Activated naive CD4-positive, alpha-beta T cell treated with anti-CD3 and anti-CD28 coated beads, Interleukin-2, amount 50 U/mL, for 72 hours (primary cell): ENCODE measurements at regions not wholly inside any gene's neighbourhood (a gene's known extent, or its start where the extent isn't known, plus 50 kb on each side); places are given as distances from the start of the nearest gene placed in this dataset.

Experiments used
- ATAC-seq, 2 donors: fragments of 150-1000 bp; cut with Tn5 transposase; 2 replicates each; pipeline ENCODE4 v1.10.0; 2021; ENCODE audit warnings: mild to moderate bottlenecking in 2 of 2, moderate library complexity in 2 of 2
- DNase-seq, 2 donors: peaks; one replicate each; pipeline ENCODE4 v3.0.0; 2021 to 2022; ENCODE audit warnings: low spot score in 2 of 2
- H3K27ac Mint-ChIP-seq, 2 donors: one replicate each; pipeline ENCODE4 v1.8.0; 2022; ENCODE audit warnings: mild to moderate bottlenecking in 2 of 2, mixed read lengths in 2 of 2
- H3K36me3 Mint-ChIP-seq, 2 donors: one replicate each; pipeline ENCODE4 v1.8.0; 2022; ENCODE audit warnings: mixed read lengths in 2 of 2
- H3K9me3 Mint-ChIP-seq, 2 donors: one replicate each; pipeline ENCODE4 v1.8.0; 2022; ENCODE audit warnings: mixed read lengths in 2 of 2

DNA sequence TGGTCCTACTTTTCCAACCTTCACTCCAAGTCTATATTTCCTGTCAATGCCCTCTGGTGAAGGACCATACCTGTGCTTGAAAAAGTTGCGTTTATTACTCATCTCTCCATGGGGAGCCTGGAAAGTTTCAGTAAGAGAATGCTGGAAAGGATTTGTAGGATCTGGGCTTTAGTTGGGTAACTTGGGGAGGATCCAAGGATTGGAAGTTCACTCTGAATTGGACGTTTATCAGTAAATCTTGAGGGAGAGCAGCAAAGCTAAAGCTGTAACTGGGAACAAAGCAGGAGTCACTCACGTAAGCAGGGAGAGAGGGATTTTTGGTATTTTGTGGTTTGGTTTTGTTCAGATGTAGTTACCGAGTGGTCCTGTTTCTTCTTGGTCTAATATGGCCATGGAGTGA, 51.4 kb upstream of the NPVF start:
- no peaks in the 10 kb centered on the region for H3K36me3 Mint-ChIP-seq
- ATAC-seq (no peak), DNase-seq (no peak)
- peaks cover 0 to 4% of the 10 kb centered on the region in 2 donors for H3K9me3 Mint-ChIP-seq
- H3K27ac Mint-ChIP-seq = no peak overlapping the region

DNA sequence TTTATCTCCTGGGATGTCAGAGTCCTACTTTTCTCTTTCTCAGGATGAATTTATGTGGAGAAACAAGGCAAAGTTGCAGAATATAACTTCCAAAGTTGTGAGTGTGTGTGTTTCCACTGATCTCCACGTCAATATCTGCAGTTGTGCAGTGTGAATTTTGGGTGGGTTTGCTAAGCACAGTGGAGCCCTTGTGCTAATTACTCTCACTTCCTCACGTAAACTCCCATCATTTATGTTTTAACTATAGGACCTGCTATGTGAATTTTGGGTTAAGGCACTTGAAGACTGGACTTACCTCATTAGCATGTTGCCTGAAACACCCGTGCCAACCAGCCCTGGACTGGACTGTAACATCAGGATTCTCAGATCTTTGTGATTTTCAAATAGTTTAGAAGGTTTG, 51.9 kb upstream of the NPVF start:
- ATAC-seq (no peak), DNase-seq (no peak)
- H3K9me3 Mint-ChIP-seq = peaks cover 0 to 4% of the 10 kb centered on the region in 2 donors
- H3K36me3 Mint-ChIP-seq = no peaks in the 10 kb centered on the region
- H3K27ac Mint-ChIP-seq = no peak overlapping the region

- DNase-seq (no peak), ATAC-seq (no peak)
- H3K27ac Mint-ChIP-seq = no peak overlapping the region
- H3K9me3 Mint-ChIP-seq = no peaks in the 10 kb centered on the region
- no peaks in the 10 kb centered on the region for H3K36me3 Mint-ChIP-seq
Observed at GRCh38 chr7:25282194-25282593, 53.9 kb upstream of the NPVF start.

- H3K36me3 Mint-ChIP-seq = no peaks in the 10 kb centered on the region
- DNase-seq = no peak
- H3K27ac Mint-ChIP-seq = no peak overlapping the region
- no peak for ATAC-seq
- no peaks in the 10 kb centered on the region for H3K9me3 Mint-ChIP-seq
Observed at GRCh38 chr7:25286756-25287155, 58.5 kb upstream of the NPVF start.

- ATAC-seq = no peak
- no peaks in the 10 kb centered on the region for H3K9me3 Mint-ChIP-seq
Observed at GRCh38 chr7:25287291-25287690, 59.0 kb upstream of the NPVF start.

DNA sequence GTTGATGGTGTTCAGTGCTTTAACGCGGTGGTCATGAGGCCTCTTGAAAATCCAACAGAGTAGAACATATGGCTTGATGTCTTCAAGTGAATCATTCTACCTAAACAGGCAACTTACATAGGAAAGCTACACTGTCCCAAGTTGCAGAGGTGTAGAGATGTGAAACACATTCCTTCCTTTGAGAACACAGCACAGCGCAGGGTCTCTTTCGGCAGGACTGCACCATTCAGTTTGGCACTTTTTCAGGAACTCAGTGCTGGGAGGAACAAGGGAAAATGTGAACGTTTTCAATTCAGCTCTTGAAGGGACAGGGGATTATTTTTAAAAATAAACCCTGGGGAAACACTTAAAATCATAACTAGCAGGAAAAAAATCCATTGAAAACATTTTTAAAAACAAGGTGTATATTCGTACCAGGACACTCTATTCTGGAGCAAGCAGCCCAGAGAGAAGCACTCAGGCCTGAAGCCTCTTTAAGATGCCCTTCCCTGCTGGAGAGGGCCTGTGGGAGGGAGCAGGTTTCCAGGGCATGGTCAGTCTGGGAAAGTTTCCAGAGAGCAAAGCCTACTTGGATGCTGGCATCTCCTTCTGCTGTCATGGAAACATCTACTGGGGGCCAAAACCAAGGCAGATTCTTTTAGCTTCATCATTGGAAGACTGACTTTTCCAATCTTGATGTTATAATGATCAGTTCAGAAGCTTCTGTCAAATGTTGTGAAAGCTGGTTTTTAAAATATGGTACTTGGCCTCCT, 60.4 kb upstream of the NPVF start:
- H3K9me3 Mint-ChIP-seq = no peaks in the 10 kb centered on the region
- no peaks in the 10 kb centered on the region for H3K36me3 Mint-ChIP-seq
- ATAC-seq (no peak), DNase-seq (no peak)
- H3K27ac Mint-ChIP-seq = no peak overlapping the region

More at GRCh38 chr7:25287291-25287690, 59.0 kb upstream of the NPVF start:
- Mint-ChIP-seq H3K36me3 (no peaks in the 10 kb centered on the region), H3K27ac (no peak overlapping the region)
- DNase-seq = no peak

DNA sequence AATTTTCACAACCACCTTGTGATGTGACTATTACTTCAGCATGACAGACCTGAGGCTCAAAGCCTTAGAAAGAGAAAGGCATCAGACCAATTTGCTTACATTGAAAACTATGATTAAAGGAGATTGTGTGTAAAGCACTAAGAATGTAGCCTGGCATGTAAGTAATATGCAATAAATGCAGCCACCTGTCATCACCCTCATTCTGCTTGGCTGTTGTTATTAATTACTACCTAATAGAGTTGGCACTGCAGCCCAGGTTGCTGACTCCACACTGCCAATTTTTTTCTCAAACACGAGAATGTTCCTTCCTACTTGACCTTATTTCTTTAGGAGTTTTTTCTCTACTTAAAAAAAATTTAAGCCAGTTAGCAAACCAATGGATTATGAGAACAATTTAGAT, 61.2 kb upstream of the NPVF start:
- no peak for ATAC-seq
- no peaks in the 10 kb centered on the region for H3K9me3 Mint-ChIP-seq
- no peak for DNase-seq
- H3K36me3 Mint-ChIP-seq = no peaks in the 10 kb centered on the region
- H3K27ac Mint-ChIP-seq = no peak overlapping the region

DNA sequence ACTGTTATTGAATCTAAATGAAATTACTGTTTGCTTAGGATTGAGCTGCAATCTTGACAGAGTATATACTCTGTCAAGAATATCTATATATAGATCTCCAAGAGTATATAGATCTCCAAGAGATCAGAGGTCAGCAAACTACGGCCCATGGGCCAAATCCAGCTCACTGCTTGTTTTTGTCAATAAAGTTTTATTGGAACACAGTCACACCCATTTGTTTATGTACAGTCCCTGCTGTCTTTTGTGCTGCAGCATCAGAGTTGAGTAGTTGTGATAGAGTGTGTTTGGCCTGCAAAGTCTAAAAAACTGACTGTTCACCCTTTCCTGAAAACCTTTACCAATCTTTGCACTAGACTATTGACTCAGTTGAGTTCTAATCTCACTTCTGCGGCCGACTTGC, 66.3 kb upstream of the NPVF start:
- H3K27ac Mint-ChIP-seq = no peak overlapping the region
- H3K9me3 Mint-ChIP-seq = no peaks in the 10 kb centered on the region
- ATAC-seq (no peak), DNase-seq (no peak)
- H3K36me3 Mint-ChIP-seq = no peaks in the 10 kb centered on the region

DNA sequence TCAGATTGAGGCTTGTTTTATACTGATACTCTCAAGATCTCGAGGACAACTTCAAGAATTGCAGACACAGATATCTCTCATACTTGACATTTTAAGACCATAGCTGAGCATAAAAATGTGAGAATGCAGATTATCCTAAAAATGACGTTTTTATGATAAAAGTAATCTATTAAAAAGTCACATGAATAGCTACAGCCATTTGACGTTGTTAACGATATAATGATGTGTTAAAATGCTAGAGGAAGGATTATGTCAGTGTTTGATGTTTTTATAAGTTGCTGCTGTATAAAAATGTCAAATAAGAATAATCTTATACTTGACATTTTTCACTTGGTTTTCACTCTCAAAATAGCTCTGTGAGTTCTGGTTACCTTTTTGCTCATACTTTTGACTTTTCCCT, 67.1 kb upstream of the NPVF start:
- no peak for ATAC-seq
- H3K27ac Mint-ChIP-seq = no peak overlapping the region
- H3K36me3 Mint-ChIP-seq = no peaks in the 10 kb centered on the region
- H3K9me3 Mint-ChIP-seq = no peaks in the 10 kb centered on the region
- no peak for DNase-seq

DNA sequence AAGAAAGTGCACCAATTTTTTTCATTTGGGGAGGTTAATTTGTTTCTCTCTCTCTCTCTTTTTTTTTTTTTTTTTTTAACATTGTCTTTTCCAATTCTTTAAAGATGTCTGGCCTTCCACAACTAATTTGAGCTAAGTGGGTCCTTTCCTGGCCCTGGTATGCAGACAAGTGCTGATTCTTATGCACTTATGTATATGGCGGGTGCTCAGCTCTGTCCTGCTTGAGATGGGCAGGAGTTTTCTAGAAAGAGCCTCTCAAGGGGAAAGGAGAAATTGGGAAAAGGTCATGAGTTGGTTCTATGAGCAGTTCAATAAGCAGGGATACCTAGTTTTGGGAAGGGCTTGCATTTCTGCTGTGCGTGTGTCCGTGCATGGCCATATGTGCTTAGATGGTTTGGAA, 67.8 kb upstream of the NPVF start:
- Mint-ChIP-seq H3K9me3 (no peaks in the 10 kb centered on the region), H3K36me3 (no peaks in the 10 kb centered on the region), H3K27ac (no peak overlapping the region)
- DNase-seq (no peak), ATAC-seq (no peak)

DNA sequence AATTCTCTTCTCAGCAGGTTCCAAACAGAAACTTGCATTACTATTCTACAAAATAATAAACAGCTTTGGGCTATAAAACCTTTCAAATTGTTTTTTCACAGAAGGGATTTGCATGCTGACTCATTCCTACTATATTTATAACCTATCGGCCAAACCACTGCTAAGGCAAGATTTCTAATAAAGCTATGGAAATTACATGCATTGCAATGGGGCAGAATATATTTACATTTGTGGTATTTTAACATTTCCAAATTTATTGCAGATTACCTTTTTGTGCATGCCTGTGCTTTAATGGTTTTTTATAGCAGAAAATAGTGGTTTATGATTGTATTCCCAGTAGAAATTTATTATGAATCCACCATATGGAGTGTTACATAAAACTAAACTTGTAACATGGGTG, 69.0 kb upstream of the NPVF start:
- Mint-ChIP-seq H3K9me3 (no peaks in the 10 kb centered on the region), H3K36me3 (no peaks in the 10 kb centered on the region), H3K27ac (no peak overlapping the region)
- ATAC-seq (no peak), DNase-seq (no peak)

GRCh38 chr7:25303281-25304181, 75.2 kb upstream of the NPVF start:
- Mint-ChIP-seq H3K9me3 (no peaks in the 10 kb centered on the region), H3K36me3 (no peaks in the 10 kb centered on the region), H3K27ac (no peak overlapping the region)
- ATAC-seq (no peak), DNase-seq (no peak)

DNA sequence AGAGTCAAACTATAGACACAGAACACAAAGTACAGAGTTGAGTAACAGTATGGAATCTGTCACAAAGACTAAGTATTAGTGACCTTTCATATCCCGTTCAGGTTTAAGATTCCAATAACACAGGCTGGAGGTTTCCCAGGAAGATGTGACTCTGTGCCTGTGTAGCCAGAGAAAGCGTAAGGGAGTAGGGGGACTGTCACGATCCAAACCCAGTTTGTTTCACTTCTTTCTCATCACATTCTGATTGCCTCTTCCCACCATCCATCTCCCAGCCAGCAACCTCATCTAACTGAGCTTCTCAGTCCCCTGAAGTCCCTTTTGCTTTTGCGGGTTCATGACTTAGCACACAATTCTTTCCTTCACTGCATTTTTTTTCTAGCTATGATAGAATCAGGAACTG, 76.4 kb upstream of the NPVF start:
- ATAC-seq = no peak
- Mint-ChIP-seq H3K36me3 (no peaks in the 10 kb centered on the region), H3K27ac (no peak overlapping the region), H3K9me3 (no peaks in the 10 kb centered on the region)
- no peak for DNase-seq

- no peak overlapping the region for H3K27ac Mint-ChIP-seq
Observed at GRCh38 chr7:25305831-25306230, 77.5 kb upstream of the NPVF start.

GRCh38 chr7:25307624-25308023, 79.3 kb upstream of the NPVF start:
- H3K27ac Mint-ChIP-seq = no peak overlapping the region
- H3K36me3 Mint-ChIP-seq = no peaks in the 10 kb centered on the region
- DNase-seq = no peak
- no peak for ATAC-seq
- no peaks in the 10 kb centered on the region for H3K9me3 Mint-ChIP-seq

More at GRCh38 chr7:25305831-25306230, 77.5 kb upstream of the NPVF start:
- no peak for DNase-seq
- H3K36me3 Mint-ChIP-seq = no peaks in the 10 kb centered on the region
- ATAC-seq = no peak
- no peaks in the 10 kb centered on the region for H3K9me3 Mint-ChIP-seq

GRCh38 chr7:25308246-25308645, 80.0 kb upstream of the NPVF start:
- no peaks in the 10 kb centered on the region for H3K9me3 Mint-ChIP-seq
- no peak for DNase-seq
- H3K27ac Mint-ChIP-seq = no peak overlapping the region
- ATAC-seq = no peak
- H3K36me3 Mint-ChIP-seq = no peaks in the 10 kb centered on the region

GRCh38 chr7:25308906-25309705, 80.8 kb upstream of the NPVF start:
- DNase-seq (no peak), ATAC-seq (no peak)
- no peaks in the 10 kb centered on the region for H3K36me3 Mint-ChIP-seq
- H3K9me3 Mint-ChIP-seq = no peaks in the 10 kb centered on the region
- H3K27ac Mint-ChIP-seq = no peak overlapping the region
